C4-2B (cell line): ENCODE measurements at regions not wholly inside any gene's neighbourhood (a gene's known extent, or its start where the extent isn't known, plus 50 kb on each side); places are given as distances from the start of the nearest gene placed in this dataset.

Source experiments
- H3K27ac ChIP-seq: fragments of 450-650 bp; 2 replicates; pipeline ENCODE4 v1.5.1; 2017
- ZFX ChIP-seq: fragments of 450-650 bp; IDR thresholded peaks from 2 replicates; pipeline ENCODE4 v1.6.1; 2017
- TF ChIP-seq, protein P1 (sequence below): fragments of 450-650 bp; conservative IDR thresholded peaks from 2 replicates; pipeline ENCODE4 v1.5.1; 2017; ENCODE audit warnings: mild to moderate bottlenecking

DNA sequence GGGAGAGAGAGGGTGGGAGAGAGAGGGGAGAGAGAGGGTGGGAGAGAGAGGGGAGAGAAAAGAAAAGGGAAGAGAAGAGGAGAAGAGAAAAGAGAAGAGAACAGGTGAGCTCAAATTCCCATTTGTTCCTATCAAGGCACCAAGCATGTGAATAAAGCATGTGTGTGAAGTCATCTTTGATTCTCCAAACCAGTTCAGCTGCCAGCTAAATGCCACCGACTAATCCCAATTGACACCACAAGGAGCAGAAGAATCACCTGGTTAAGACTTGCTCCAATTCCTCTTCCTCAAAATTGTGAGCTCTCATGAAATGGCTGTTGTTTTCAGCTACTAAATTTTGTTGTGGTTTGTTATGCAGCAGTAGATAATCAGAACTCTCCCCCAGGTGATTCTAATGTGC is 188.9 kb downstream of the TMX1 start:
- TF ChIP-seq ZFX = no peak
- TF ChIP-seq, protein P1, sequence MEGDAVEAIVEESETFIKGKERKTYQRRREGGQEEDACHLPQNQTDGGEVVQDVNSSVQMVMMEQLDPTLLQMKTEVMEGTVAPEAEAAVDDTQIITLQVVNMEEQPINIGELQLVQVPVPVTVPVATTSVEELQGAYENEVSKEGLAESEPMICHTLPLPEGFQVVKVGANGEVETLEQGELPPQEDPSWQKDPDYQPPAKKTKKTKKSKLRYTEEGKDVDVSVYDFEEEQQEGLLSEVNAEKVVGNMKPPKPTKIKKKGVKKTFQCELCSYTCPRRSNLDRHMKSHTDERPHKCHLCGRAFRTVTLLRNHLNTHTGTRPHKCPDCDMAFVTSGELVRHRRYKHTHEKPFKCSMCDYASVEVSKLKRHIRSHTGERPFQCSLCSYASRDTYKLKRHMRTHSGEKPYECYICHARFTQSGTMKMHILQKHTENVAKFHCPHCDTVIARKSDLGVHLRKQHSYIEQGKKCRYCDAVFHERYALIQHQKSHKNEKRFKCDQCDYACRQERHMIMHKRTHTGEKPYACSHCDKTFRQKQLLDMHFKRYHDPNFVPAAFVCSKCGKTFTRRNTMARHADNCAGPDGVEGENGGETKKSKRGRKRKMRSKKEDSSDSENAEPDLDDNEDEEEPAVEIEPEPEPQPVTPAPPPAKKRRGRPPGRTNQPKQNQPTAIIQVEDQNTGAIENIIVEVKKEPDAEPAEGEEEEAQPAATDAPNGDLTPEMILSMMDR = no peak
- no peak overlapping the region for H3K27ac ChIP-seq

DNA sequence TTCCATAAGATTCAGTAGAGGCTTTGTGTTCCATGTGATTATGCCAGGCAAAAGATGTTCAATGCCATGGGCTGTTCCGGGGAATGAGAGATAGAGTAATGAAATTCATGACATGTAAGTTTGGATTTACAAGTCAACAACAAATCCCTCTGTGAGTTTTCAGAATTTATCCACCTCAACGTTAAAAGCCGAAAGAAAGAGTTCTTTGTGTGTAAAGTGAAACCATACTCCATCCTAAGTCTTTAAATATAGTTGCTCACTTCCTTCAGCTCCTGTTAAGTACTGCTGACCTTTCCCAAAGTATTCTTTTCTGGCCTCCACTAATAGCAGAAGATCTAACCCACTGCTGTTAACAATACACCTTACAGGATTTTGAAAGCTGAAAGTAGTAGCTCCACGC is 190.0 kb downstream of the TMX1 start:
- no peak overlapping the region for H3K27ac ChIP-seq

DNA sequence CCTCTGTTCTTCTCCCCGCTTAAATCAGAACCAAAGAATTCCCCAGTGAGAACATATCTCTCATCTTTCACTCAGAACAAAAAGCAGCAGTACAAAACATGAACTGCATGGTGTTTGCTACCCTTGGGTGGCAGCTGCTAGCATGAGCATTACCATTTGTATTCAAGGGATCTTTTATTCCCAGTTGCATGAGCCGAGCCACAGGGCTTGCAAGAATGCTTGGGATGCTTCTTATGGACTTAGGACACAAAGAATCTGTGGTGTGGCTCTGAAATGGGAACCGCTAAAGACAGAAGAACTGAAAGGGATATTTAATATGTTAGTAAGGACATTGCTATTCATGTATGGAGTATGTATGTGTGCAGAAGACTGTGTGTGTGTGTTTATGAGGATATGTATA is 190.6 kb downstream of the TMX1 start:
- no peak overlapping the region for H3K27ac ChIP-seq
- no peak for TF ChIP-seq ZFX
- TF ChIP-seq, protein P1 = no peak

More for the DNA sequence above, 190.0 kb downstream of the TMX1 start:
- TF ChIP-seq, protein P1 = no peak
- TF ChIP-seq ZFX = no peak

DNA sequence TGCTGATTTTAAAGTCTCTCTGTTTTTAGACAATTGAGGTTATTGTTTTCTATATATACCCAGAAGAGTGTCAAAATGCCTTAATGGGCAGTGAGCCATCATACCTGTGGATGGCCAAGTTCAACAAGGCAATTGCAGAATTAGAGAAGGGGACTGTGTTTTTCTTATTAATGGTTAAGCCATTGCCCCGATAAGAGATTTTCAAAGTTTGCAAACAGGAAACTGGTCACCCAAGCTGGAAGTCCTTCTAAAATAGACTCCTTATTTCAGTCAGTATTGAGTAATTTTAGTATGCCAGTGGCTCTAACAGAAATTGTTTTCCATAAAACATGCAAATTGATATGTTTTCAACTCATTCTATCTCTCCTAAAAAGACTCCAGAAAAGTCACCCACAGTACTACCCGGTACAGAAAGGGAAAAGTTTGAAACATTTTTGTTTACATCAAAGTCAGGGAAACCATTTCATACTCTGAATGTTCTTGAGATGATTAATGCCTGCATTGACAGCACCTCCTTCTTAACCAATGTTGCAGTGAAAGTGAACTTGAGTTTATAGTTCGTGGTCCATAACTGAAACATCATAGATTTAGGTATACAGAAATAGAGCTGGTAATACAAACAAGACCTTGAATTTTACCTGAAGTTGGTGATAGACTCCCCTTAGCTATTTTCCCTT is 191.1 kb downstream of the TMX1 start:
- no peak for TF ChIP-seq ZFX
- TF ChIP-seq, protein P1 = no peak
- H3K27ac ChIP-seq = no peak overlapping the region

DNA sequence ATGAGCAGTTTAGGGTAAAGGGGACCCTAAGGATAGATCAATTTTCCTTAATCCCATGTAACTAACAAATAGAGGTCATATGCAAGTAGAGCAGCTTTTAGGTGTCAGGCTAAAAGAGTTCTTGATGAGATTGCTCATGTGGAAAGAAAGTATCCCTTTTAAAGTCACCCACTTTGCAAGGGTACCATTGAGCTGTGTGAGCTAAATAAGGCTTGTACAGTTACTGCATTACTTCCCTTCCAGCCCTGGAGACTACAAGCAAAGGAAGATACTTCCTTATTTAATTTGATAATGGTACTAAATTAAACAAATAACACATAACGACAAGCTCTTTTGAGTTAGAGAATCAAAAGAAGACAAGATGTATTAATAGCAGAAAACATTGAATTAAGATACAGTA is 191.7 kb downstream of the TMX1 start:
- TF ChIP-seq, protein P1 = no peak
- no peak for TF ChIP-seq ZFX
- no peak overlapping the region for H3K27ac ChIP-seq

DNA sequence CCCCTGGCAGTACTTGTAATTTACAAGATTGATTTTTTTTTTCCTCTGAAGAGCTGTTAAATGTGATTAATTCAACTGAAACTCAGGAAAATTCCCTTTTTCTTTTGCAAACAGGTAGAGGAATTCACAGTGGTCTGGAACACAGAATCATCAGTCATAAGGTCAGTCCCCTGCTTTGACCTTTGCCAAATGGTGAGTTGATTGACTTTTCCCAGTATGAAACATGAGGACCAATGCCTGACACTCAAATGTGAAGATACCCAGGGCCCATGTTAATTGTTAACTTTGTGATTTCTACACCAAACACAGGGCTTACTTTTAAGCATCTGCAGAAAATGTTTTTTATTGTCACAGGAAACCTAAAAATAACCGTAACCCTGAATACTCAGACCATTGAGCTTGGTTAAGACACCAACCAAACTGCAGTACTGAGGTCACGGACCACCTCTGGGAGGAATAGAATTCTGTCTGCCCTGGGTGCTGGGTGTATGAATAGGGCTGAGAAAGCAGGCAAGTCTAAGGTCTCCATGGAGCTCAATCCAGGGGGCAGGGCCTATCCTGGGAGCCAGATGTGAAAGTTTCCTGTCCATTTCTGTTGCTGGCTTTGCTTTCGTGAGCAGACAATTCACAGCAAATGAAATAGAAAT is 192.4 kb downstream of the TMX1 start:
- TF ChIP-seq, protein P1 = no peak
- TF ChIP-seq ZFX = no peak
- H3K27ac ChIP-seq = no peak overlapping the region

DNA sequence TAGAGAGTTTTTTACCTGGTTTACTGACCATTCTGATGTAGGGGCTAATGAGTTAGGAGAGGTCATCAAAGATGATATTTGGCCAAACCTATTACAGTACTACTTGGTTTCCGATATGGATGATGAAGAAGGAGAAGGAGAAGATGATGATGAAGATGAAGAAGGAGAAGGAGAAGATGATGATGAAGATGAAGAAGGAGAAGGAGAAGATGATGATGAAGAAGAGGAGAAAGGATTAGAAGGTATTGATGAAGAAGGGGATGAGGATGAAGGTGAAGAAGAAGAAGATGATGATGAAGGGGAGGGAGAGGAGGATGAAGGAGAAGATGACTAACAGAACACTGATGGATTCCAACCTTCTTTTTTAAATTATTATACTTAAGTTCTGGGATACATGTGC is 196.6 kb downstream of the TMX1 start:
- no peak for TF ChIP-seq ZFX
- TF ChIP-seq, protein P1 = no peak

More for the DNA sequence above, 196.6 kb downstream of the TMX1 start:
- no peak overlapping the region for H3K27ac ChIP-seq
